ENCODE measurements at regions not wholly inside any gene's neighbourhood (a gene's known extent, or its start where the extent isn't known, plus 50 kb on each side); places are given as distances from the start of the nearest gene placed in this dataset.

DNA sequence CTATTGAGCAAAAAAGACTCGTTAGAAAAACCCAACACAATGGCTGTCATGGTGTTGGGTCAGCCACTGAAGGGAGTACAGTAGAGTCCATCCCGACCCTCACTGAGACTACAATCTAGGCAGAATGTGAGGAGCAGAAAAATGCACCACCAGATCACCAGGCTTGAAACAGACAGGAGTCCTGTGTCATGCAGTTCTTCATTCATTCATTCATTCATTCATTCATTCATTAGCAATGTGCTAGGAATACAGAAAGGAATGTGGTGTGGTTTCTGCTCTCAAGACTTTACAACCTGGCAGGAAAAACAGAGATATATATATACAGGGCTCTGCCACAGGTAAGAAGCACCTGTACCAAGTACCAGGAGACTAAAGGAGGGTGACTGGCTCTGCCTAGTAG is 392.3 kb downstream of the OMA1 start:
- DNase-seq (ENCODE audit: low read depth in 4 of 4, low spot score in 3 of 4) = no peak

DNA sequence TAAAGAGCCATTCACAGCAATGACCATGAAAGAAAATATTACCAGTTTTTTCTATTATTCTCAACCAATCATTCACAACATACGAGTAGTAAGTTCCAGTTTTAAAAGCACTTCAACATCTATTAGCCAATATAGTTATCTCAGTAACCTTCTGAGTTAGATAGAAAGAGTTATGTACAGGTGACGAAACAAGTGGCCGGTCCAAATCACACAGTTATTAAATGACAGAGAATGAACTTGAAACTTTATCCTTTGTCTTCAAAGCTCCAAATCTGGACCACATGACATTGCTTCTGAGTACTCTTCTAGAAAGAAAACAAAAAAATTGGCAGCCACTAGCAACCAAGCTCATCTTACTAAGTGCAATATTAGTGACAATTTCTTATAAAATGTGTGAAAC is 393.8 kb downstream of the OMA1 start:
- no peak for DNase-seq (ENCODE audit: low read depth in 4 of 4, low spot score in 3 of 4)

DNA sequence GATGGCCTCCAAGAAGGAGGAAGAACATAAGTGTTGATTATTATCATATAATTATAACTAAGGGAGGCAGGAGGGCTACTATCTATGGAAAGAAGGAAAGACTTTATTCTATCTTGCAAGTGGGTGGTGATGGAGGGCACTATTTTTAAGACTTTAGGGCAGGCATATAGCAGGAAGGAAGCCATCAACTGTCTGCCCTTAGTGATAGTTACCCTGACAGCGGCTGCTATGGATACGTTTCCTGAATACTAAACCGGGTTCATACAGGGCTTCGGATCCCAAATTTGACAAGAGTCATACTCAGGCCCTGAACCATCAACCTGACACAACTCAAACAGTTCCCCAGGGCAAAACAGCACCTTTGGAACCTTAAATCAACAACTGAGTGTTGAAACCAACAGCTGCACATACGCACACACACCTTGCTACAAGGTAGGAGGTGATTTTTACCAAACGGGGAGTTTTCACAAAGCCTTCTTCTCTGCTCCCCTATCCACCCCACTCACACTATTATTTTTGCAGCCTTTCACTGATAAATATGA is 397.2 kb downstream of the OMA1 start:
- no peak for DNase-seq (ENCODE audit: low read depth in 4 of 4, low spot score in 3 of 4)

DNA sequence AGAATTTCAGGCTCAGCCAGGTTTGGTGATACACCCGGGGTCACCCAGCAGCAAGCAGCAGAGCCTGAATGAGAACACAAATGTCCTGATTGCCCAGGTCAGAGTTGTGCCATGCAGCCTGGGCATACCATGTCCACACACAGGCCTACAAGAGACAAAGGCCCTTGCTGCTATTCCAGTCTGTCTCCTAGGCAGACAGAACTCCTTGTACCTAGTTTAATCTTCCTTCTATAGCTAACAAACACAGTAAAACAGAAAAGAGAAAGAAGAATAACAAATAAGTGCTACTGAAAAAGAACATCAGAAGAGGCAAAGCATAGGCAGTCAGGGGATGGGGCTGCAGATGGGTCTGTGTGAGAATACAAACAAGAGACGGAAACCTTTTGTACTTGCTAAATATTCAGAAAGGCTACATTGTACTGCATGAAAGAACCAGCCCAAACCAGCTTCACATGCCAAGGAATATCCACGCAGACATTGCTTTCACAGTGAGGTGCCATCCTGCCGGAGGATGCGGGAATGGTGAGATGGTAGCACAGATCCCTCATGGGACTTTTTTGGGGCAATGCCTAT is 401.7 kb downstream of the OMA1 start:
- no peak for DNase-seq (ENCODE audit: low read depth in 4 of 4, low spot score in 3 of 4)

DNA sequence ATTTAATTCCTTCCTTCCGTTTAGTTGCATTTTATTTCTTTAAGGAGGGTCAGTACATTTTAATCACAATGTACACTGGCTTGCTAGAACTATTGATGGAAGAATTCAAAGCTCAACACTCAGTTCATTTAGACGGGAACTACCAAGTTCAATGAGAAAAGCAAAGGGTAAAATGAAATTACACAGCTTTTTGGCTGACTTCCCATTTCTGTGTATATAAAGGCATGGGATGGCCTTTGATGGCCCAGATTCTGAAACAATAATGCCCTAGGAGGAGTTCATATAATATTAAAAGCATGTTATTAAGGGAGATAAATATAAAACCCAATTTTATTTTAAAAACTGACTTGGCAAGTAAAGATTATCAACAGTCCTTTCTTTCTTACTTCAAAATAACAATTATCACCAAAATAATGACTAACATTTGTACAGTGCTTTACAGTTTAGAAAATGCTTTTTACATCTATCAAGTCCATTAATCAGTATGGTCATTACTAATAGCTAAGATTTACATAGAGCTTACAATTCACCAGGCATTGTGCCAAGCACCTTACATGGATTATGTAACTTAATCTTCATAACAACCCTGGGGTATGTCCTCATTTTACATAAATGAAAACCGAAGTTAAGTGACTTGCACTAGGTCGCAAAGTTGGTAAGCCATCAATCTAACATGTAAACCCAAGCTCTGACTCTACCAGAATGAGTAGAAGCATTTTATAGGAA is 402.4 kb downstream of the OMA1 start:
- no peak for DNase-seq (ENCODE audit: low read depth in 4 of 4, low spot score in 3 of 4)

DNA sequence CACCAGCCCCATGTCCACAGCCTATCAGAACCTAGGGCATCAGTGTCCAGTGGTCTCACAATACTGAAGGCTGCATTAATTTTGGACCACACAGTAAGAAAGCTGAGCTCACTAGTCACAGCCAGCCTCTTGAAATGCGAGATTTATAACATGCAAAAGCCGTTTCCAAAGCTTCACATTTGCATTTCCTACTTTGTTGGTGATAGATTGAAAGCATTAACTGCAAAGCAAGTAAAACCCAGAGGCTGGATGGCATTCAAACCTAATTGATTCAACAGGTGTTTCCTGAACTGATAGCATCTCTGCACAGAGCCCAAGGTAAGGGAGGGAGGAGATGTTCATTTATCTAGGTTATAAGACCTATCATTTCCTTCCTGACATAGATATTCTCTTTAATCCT is 410.1 kb downstream of the OMA1 start:
- no peak for DNase-seq (ENCODE audit: low read depth in 4 of 4, low spot score in 3 of 4)

DNA sequence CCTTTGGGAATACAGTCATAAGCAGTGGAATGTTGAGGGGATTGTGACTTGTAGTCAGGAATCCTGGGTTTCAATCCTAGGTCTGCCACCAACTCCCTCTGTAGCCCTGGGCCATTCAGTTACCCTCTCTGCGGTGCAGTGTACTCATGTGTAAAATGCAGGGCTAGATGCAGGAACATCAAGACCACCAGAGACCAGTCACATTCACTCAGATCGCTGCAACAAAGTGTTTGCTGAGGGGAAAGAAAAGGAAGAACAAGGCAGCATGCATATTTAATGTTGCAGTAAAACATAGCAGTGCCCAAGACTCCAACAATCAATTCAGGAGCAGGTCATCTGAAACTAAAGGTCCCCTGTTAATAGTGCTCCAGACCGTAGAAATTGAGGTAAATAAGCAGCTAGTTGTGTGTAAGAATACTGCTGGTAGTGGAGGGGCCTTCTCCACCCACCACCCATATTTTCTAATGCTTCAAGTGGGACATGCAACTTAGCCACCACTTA is 410.7 kb downstream of the OMA1 start:
- DNase-seq (ENCODE audit: low read depth in 4 of 4, low spot score in 3 of 4) = no peak

DNA sequence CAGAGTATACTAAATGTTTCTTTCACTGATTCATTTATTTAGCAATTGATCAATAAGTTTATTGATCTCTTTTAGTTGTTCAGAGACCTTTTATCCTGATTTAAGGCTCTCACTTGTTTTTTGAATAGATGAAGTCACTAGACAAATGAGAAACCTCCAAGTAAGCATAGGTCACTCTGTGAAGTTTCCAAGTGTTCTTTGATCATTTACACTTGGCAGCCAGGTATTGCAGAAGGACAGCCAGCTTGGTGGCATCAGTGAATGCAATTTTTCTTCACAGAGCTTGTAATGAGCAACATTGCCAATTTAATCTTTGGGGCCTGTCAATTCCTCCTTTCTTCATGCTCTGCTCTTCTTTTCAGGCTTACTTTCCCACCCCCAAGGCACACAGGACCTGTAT is 413.0 kb downstream of the OMA1 start:
- DNase-seq (ENCODE audit: low read depth in 4 of 4, low spot score in 3 of 4) = no peak

DNA sequence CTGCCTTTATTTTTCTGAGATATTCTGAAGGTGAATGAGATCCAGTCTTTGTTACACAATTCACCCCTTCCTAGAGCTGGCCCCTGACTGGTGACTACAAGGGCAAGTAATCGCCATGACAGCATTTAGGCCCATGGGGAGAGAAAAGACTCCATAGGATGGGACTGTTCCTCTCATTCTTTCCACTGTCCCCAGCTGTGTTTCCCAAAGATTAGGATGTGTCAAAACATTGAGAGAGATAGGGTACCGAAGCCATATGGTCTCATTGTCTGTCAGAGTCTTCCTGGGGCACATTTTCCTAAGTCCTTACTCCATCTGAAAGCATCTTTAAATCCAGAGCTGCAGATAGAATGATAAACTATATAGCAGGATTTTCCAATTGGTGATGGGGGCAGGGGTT is 423.5 kb downstream of the OMA1 start:
- DNase-seq (ENCODE audit: low read depth in 4 of 4, low spot score in 3 of 4) = no peak

DNA sequence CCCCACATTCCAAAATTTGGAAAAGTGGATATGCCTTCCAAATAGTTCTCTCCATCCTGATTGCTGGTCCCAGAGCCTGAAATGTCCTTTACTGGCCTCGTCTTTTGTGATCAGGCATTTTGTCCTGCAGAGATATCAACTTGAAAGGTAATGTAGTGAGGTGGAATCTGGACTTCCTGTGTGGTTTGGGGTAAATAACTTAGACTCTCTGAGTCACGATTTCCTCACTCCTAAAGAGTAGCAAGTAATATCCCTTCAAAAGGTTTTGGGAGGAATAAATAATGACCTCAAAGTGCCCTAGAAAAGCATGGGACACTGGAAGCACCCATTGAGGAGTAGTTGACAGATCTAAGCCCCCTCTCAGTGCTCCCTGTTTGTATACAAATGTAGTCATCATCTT is 426.6 kb downstream of the OMA1 start:
- no peak for DNase-seq (ENCODE audit: low read depth in 4 of 4, low spot score in 3 of 4)

DNA sequence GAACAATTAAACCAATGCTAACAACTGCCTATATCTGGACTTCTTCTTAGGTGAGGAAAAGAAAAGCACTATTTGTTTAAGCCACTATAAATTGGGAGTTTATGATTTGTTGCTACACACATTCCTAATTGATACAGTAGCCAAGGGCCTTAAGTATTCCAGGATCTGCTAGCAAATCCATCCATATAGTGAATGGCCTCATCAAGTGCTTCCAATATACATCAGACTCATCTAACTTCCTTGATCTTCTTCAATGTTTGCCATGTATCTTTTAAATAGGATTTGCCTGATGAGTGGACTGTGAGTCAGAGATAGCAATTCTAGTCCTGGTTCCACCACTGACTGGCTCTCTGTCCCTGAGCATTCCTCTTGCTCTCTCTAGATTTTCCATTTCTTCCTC is 430.2 kb downstream of the OMA1 start:
- DNase-seq (ENCODE audit: low read depth in 4 of 4, low spot score in 3 of 4) = no peak

DNA sequence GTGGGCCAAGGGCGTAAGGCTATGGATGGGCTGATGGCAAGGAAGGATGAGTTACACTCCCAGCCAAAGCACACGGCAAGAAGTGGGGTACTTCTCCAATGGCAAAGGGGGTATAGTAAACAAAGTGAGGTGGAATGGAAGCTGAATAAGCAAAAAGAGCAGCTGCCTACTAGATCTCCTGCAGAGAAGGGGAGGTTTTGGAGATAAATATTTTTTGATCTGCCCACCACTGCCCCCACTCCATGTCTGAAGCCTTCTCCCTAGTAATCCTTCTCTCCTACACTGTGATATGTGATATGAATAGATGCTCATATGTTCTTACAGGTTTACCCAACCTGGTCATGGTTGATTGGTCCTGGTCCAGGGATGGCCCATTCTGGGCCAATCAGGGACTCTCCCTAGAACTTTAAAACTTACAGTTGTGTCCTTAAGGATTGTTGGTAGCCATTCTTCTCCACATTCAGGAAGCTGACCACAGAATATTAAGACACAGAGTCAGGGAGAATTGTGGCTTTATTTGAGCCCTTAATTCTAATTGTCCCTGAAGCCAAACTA is 436.8 kb downstream of the OMA1 start:
- no peak for DNase-seq (ENCODE audit: low read depth in 4 of 4, low spot score in 3 of 4)

DNA sequence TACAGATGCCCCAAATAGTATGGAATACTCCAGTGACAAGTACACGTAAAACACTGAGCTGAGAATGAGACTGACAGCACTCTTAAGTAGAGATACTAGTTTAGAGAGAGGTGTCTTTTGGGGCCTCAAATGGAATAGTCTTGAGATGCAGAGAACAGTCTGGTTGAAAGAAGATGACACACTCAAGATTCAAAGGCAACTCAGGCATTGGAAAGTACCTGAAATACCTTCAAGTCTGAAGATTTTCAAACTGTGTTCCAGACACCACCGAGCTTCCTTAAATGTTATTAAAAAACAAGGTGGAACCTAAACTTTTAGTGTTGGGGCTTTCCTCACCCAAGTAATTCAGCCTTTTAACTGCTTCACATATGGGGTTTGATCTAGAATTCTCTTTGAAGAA is 437.7 kb downstream of the OMA1 start:
- DNase-seq (ENCODE audit: low read depth in 4 of 4, low spot score in 3 of 4) = no peak

DNA sequence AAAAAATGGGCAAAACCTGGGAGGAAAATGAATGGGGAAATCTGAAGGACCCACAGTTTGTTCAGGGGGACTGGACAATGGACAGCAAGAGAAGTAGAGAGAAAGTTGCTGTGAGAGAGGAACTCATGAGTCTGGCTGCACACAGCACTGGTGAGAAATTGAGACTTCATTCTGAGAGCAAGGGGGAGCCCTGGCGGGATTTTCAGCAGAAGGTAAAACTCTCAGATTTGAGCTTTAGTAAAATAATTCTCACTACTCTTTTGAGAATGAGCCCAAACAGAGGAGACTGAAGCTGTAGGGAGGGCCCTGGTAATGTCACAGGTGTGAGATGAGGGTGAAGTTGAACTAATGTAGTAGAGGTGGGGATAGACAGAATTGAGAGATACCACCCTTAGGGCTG is 438.6 kb downstream of the OMA1 start:
- DNase-seq (ENCODE audit: low read depth in 4 of 4, low spot score in 3 of 4) = no peak

DNA sequence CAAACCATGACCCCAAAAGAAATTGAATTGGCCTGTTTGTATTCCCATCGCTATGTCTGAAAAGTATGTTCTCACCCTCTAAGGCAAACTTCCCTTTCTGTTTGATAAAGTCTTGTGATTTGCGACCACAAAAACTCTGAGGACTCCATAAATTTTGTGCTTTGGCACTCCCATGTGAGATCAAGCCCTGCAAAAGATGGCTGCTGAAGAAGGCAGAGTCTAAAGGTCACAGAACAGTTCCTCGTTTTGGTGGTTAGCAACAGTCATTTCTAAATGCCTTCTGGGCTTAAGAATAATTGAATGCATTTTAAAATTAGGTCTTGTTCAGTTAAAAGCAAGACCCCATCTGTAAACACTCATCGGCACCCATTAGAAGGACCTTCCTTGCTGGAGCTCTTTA is 441.6 kb downstream of the OMA1 start:
- no peak for DNase-seq (ENCODE audit: low read depth in 4 of 4, low spot score in 3 of 4)

DNA sequence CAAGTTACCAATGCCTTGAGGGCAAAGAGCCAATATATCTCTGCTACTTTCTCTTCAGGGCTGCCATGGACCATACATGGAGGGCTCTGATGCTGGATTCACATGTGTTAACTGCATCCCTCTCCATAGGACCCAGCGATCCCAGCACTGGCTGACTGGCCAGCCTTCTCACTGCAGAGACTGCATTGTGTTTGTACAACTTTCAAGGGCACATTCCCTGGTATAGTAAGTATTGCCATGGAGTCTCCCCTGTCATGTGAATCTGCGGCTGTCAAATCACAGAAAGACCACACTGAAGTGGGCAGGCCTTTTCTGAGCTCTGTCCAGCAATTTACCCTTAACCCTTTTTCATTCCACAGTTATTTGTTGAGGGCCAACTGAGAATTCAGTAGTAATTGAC is 449.8 kb downstream of the OMA1 start:
- DNase-seq (ENCODE audit: low read depth in 4 of 4, low spot score in 3 of 4) = no peak

DNA sequence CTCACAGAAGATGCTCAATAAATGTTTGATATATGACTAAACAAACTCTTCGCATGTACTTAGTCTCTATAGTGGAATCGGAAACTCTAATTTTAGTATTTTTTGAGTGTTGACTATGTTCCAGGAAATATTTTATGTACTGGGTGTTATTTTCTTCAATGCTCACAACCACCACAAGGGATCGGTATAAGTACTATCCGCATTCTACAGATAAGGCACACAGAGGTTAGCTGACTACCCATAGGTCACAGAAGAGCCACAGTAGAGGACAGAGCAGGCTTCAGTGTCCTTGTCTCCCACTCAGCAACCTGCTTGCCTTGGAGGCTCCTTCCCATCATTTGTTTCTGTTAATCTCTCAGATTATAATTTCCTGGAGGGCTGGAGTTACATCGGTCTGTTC is 451.3 kb downstream of the OMA1 start:
- DNase-seq (ENCODE audit: low read depth in 4 of 4, low spot score in 3 of 4) = no peak

DNA sequence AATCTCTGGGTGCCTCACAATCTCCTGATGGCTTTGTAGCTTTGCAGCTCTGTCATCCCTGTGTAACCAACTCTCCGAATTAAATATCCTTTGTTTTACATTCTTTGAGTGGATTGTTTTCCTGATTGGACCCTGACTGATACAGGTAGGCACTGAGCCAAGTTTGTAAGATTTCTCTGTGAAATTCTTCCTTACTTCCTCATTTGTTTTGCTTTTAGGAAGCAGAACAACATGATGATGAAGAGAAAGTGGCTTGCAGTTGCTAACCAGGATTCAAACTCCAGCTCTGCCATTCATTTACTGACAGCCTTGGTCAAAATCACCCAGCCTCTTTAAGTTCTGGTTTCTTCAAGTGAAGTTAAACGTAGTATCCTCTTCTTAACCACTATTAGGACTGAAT is 452.3 kb downstream of the OMA1 start:
- no peak for DNase-seq (ENCODE audit: low read depth in 4 of 4, low spot score in 3 of 4)

DNA sequence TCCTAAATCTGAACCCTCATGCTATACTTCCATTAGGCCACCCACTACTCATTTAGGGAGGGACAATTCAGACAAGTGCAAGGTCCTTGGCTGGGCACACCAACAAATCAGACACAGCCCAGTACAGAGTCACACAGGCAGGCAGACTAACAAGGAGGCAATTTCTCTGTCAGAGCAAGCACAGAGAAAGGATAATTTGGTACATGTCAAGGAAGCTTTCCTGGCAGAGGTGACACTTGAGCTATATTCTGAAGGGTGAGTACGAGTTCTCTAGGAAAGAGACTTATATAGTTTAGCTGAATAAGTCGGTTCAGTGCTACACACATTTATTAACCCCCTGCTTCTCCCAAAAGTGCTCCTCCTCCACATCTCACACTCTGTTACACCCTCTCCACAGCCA is 455.9 kb downstream of the OMA1 start:
- no peak for DNase-seq (ENCODE audit: low read depth in 4 of 4, low spot score in 3 of 4)

DNA sequence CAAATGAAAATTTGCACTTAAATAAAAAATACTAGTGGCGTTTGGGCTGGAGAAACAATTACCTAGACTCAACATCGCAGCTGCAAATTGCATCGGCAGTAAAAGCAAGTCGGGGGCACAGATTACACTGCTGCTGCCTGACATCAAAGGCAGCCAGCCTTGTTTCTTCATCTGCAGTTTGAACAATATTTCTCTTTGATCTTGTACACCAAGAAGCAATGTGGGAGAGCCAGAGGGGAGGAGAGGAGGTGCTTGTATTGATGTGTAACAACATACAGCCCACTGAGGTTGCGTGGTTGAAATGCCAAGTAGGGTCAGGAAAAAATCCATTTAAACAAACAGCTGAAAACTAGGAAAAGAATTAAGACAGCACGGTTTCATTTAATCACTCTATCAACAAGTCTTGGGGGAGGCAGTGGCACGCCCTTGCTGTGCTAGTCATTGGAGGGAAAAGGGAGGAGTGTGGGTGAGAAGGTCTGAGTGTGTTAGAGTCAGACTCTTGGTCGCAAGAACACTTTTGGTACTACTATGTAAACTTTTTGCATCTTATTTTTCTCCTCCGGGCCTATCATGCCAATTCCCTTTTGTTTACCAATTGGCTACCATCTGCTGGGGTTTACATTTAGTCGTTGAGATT is 456.5 kb downstream of the OMA1 start:
- DNase-seq (ENCODE audit: low read depth in 4 of 4, low spot score in 3 of 4) = peak; percentile 7 to 30 (median 21)

DNA sequence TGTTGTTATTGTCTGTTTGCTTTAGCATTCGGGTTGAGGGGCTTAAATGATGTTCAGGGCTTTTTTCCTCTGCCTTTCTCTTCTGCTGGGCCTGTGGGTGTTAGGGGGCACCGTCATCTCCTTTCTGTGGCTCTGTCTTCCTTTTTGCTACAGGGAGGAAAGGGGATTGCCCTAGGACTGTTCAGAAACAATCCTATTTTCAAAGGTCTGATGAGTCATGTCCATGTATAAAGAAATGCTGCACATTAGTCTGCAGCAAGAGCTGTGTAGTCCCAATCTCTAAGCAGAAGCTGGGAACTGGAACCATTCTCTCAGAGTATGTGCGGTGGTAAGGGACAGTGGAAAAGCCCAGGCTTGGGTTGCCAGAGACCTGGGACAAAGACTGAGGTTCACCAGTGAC is 462.3 kb downstream of the OMA1 start:
- DNase-seq (ENCODE audit: low read depth in 4 of 4, low spot score in 3 of 4) = no peak

DNA sequence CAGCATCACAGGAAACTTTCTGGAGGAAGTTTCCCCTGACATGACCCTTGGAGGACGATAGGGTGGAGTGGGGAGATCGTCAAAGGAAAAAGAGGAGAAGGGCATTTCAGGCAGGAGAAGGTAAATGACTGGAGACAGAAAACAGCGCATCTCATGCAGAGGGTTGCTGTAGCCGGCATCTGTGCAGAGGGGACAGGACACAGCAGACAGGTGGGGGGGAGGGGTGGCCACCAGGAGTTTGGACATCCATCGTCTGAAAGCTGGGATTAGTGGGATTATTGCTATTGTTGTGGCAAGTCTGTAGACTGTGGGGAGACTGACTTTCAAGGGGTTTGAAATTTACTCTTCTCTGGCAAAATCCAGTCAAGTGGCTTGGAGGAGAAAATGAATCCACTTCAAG is 463.9 kb downstream of the OMA1 start:
- DNase-seq (ENCODE audit: low read depth in 4 of 4, low spot score in 3 of 4) = no peak

Measured in right renal pelvis (tissue), 4 donors.